Transverse colon (tissue), 4 donors: ENCODE measurements at regions not wholly inside any gene's neighbourhood (a gene's known extent, or its start where the extent isn't known, plus 50 kb on each side); places are given as distances from the start of the nearest gene placed in this dataset.

Experiments used
- DNase-seq: peaks from one replicate; pipeline ENCODE4 v3.0.0-alpha.2; 2019
- H3K27ac ChIP-seq, 4 donors: fragments of 200-600 bp; sonication (generic); 2 replicates each; pipeline ENCODE4 v1.5.1; 2016 to 2018; ENCODE audit warnings: inconsistent platforms in 4 of 4
- H3K27me3 ChIP-seq: fragments of 200-600 bp; sonication (generic); 2 replicates; pipeline ENCODE4 v1.5.1; 2017; ENCODE audit warnings: inconsistent platforms
- H3K36me3 ChIP-seq, 4 donors: fragments of 200-600 bp; sonication (generic); 2 replicates each; pipeline ENCODE4 v1.5.1; 2017 to 2019; ENCODE audit warnings: inconsistent platforms in 4 of 4
- H3K4me1 ChIP-seq, 4 donors: fragments of 200-600 bp; sonication (generic); 2 replicates each; pipeline ENCODE4 v1.5.1; 2017 to 2020; ENCODE audit warnings: inconsistent platforms in 4 of 4
- H3K4me3 ChIP-seq, 4 donors: fragments of 200-600 bp; sonication (generic); 1 replicate in 1 of 4; 2 replicates in 3 of 4; pipeline versions ENCODE4 v1.5.1 to v1.6.1; 2017 to 2019; ENCODE audit warnings: inconsistent platforms in 4 of 4
- H3K9me3 ChIP-seq, 2 donors: fragments of 200-600 bp; sonication (generic); 2 replicates each; pipeline ENCODE4 v1.5.1; 2017 to 2019; ENCODE audit warnings: inconsistent platforms in 2 of 2
- EP300 ChIP-seq: sonication (generic); formaldehyde crosslinking; IDR thresholded peaks from one replicate; pipeline ENCODE4 v1.6.1; 2017; ENCODE audit warnings: antibody characterized with exemption, low read depth
- POLR2A ChIP-seq: fragments of 450-650 bp; IDR thresholded peaks from one replicate; pipeline ENCODE4 v1.6.1; 2016; ENCODE audit warnings: antibody characterized with exemption, mild to moderate bottlenecking, moderate library complexity
- POLR2AphosphoS5 ChIP-seq, 3 donors: sonication (generic); formaldehyde crosslinking; IDR thresholded peaks; one replicate each; pipeline ENCODE4 v1.6.1; 2016; ENCODE audit warnings: antibody characterized with exemption in 3 of 3
- WGBS, 2 donors: methylation state at CpG; one replicate each; pipeline ENCODE4 v1.1.5; 2018; ENCODE audit warnings: low coverage in 1 of 2; 5-methylcytosine and 5-hydroxymethylcytosine counted together
- in situ Hi-C, 4 donors: fragments of 200-750 bp; cut with MboI; loops; one replicate each; pipeline versions ENCODE4 v1.15.0 to v1.15.1; 2017; ENCODE audit warnings: low sequenced_read_pairs in 3 of 4, low pct_ligation_motif_present in 1 of 4, low pct_unique_long_range_greater_than_20kb in 1 of 4
- intact Hi-C: fragments of 100-400 bp; cut with DNase I; formaldehyde crosslinking; loops from one replicate; pipeline ENCODE4 v1.15.1; 2023; ENCODE audit warnings: low total_unique reads
- TF ChIP-seq, protein P1 (sequence below), 5 experiments: fragments of 200-600 bp in 3 of 5; fragments of 450-650 bp in 2 of 5; sonication (generic) in 3 of 5; IDR thresholded peaks; 1 replicate in 2 of 5; 2 replicates in 3 of 5; pipeline ENCODE4 v1.5.1; 2016 to 2017; ENCODE audit warnings: antibody characterized with exemption in 5 of 5, inconsistent platforms in 3 of 5, mild to moderate bottlenecking in 2 of 5, moderate library complexity in 1 of 5

- in situ Hi-C loops (no loop called here), intact Hi-C loops (no loop called here)
- Histone ChIP-seq H3K4me1 (no peaks in the 10 kb centered on the region), H3K4me3 (no peak overlapping the region), H3K9me3 (no peaks in the 10 kb centered on the region), H3K36me3 (no peaks in the 10 kb centered on the region), H3K27me3 (no peaks in the 10 kb centered on the region), H3K27ac (no peak overlapping the region)
- DNase-seq, result no peak
- 50% methylated on average over 1 of the region's 1 CpG; no CpG with 5 or more reads in 1 of the 2 donors for WGBS, 2 donors
- TF ChIP-seq POLR2A, result no peak
- TF ChIP-seq, protein P1, sequence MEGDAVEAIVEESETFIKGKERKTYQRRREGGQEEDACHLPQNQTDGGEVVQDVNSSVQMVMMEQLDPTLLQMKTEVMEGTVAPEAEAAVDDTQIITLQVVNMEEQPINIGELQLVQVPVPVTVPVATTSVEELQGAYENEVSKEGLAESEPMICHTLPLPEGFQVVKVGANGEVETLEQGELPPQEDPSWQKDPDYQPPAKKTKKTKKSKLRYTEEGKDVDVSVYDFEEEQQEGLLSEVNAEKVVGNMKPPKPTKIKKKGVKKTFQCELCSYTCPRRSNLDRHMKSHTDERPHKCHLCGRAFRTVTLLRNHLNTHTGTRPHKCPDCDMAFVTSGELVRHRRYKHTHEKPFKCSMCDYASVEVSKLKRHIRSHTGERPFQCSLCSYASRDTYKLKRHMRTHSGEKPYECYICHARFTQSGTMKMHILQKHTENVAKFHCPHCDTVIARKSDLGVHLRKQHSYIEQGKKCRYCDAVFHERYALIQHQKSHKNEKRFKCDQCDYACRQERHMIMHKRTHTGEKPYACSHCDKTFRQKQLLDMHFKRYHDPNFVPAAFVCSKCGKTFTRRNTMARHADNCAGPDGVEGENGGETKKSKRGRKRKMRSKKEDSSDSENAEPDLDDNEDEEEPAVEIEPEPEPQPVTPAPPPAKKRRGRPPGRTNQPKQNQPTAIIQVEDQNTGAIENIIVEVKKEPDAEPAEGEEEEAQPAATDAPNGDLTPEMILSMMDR (IDR thresholded peaks at IDR 0.05), result no peak
- no peak for TF ChIP-seq POLR2AphosphoS5 (IDR thresholded peaks at IDR 0.05)
- no peak for TF ChIP-seq EP300
Measured at GRCh38 chrX:10387011-10387410, 230.2 kb downstream of the CLCN4 start.

DNA sequence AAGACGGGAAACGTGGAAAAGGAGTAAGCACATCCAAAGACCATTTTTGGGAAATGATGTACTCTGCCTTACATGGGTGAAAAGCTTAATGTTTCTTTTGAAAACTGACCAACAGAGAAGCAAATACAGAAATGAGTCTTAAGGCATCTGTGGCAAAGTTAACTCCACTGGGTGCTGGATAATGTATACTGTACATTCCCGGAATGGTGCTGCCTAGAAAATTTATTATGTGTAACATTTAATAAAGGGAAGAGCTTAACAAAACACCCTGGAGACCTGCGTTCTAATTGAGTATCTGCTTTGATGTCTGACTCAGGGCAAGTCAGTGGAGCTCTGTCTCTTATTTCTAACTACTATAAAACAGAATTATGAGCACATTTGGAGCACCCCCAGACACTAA, 230.2 kb downstream of the MID1 start:
- Histone ChIP-seq H3K27me3 (no peaks in the 10 kb centered on the region), H3K4me1 (no peaks in the 10 kb centered on the region), H3K4me3 (no peak overlapping the region), H3K9me3 (no peaks in the 10 kb centered on the region), H3K36me3 (no peaks in the 10 kb centered on the region), H3K27ac (peak overlapping the region in 3 of 4 donors; percentile 14 to 45 (median 28))
- 25 to 53% methylated on average over 2 to 4 of the region's 4 CpGs for WGBS, 2 donors
- intact Hi-C loops, result no loop called here
- in situ Hi-C loops, result no loop called here
- no peak for DNase-seq
- TF ChIP-seq, protein P1 (IDR thresholded peaks at IDR 0.05), result no peak
- TF ChIP-seq POLR2A (no peak), EP300 (peak; percentile 42), POLR2AphosphoS5 (IDR thresholded peaks at IDR 0.05) (peak in 1 of 3 donors; percentile 18)

- no peak for DNase-seq
- no peaks in the 10 kb centered on the region for H3K4me1 ChIP-seq
- TF ChIP-seq, protein P1 (IDR thresholded peaks at IDR 0.05), result no peak
- TF ChIP-seq POLR2AphosphoS5 (IDR thresholded peaks at IDR 0.05), result no peak
- no peak for TF ChIP-seq EP300
- no peak for TF ChIP-seq POLR2A
- H3K9me3 ChIP-seq, result no peaks in the 10 kb centered on the region
- no peaks in the 10 kb centered on the region for H3K36me3 ChIP-seq
- intact Hi-C loops, result no loop called here
- WGBS, 2 donors, result 80% methylated on average over 3 of the region's 3 CpGs; no CpG with 5 or more reads in 1 of the 2 donors
- H3K27ac ChIP-seq, result no peak overlapping the region
- in situ Hi-C loops, result no loop called here
- H3K27me3 ChIP-seq, result no peaks in the 10 kb centered on the region
- H3K4me3 ChIP-seq, result no peak overlapping the region
Measured at GRCh38 chrX:10393241-10393640, 227.1 kb downstream of the MID1 start.

DNA sequence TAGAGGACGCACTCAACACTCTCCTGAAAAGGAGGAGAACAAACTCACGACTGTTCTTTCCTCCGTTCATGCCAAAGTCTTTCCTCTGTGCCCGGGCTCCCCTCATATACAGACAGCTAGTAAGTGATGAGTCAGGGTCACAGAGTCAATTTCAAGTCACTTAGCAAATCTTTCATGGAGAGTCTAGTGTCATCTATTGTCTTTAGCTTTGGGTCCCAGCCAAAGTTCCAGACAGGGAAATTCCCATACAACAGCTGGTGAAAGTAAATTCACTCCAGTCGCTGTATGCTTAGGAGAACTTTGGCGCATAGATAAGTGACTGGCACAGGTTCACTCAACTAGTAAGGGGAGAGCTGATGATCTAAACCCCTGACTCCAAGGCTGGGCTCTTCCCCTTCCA, 226.5 kb downstream of the MID1 start:
- Histone ChIP-seq H3K27me3 (no peaks in the 10 kb centered on the region), H3K27ac (no peak overlapping the region), H3K4me3 (no peak overlapping the region), H3K4me1 (no peaks in the 10 kb centered on the region), H3K9me3 (no peaks in the 10 kb centered on the region), H3K36me3 (no peaks in the 10 kb centered on the region)
- no peak for DNase-seq
- WGBS, 2 donors, result 51% methylated on average over 6 of the region's 6 CpGs; no CpG with 5 or more reads in 1 of the 2 donors
- no peak for TF ChIP-seq POLR2AphosphoS5 (IDR thresholded peaks at IDR 0.05)
- TF ChIP-seq, protein P1 (IDR thresholded peaks at IDR 0.05), result no peak
- no peak for TF ChIP-seq POLR2A
- no peak for TF ChIP-seq EP300
- in situ Hi-C loops (no loop called here), intact Hi-C loops (no loop called here)
